ENCODE measurements at regions not wholly inside any gene's neighbourhood (a gene's known extent, or its start where the extent isn't known, plus 50 kb on each side); places are given as distances from the start of the nearest gene placed in this dataset.
A peak's percentile ranks its signal among the peaks of the same experiment; 100 is the strongest.

- Histone ChIP-seq H3K79me2 (ENCODE audit: insufficient read depth, low read length) (no peaks in the 10 kb centered on the region), H3K4me2 (ENCODE audit: low read depth, low read length) (no peak overlapping the region), H4K20me1 (ENCODE audit: insufficient read depth, low read length) (no peaks in the 10 kb centered on the region), H2AFZ (ENCODE audit: low read length) (no peak overlapping the region), H3K27ac (ENCODE audit: extremely low read length, insufficient read depth, low read length) (no peak overlapping the region), H3K9ac (ENCODE audit: insufficient read depth, low read depth, low read length) (no peak overlapping the region), H3K4me1 (ENCODE audit: insufficient read depth, low read length) (no peaks in the 10 kb centered on the region), H3K36me3 (replicated peaks in 1 of 2; ENCODE audit: control insufficient read depth in 1 of 2, insufficient read depth in 2 of 2, low read length in 2 of 2) (no peaks in the 10 kb centered on the region), H3K27me3 (ENCODE audit: control insufficient read depth in 1 of 2, insufficient read depth in 2 of 2, low read length in 2 of 2) (no peaks in the 10 kb centered on the region), H3K4me3 (replicated peaks in 1 of 3; ENCODE audit: insufficient read depth in 1 of 3, low read depth in 2 of 3, low read length in 3 of 3) (no peak overlapping the region), H3K9me3 (ENCODE audit: low read length) (peaks cover 45% of the 10 kb centered on the region)
- ChIA-PET CTCF (ENCODE audit: low intra/inter-chr PET ratio, low total read pairs) (no interaction called here), POLR2A (no interaction called here)
- in situ Hi-C loops (cut with HindIII; ENCODE audit: extremely low pct_ligation_motif_present, low pct_unique_long_range_greater_than_20kb), result no loop called here
- no peak for TF ChIP-seq ZXDC (CRISPR knock-in tag; IDR thresholded peaks at IDR 0.05)
- no peak for TF ChIP-seq NR2C2 (CRISPR knock-in tag; IDR thresholded peaks at IDR 0.05; ENCODE audit: borderline replicate concordance)
- peak; percentile 55; the same call in 1 of the 2 replicates for TF ChIP-seq MAFF (IDR thresholded peaks at IDR 0.05; ENCODE audit: low read depth, low read length)
- TF ChIP-seq ZNF512 (CRISPR knock-in tag; IDR thresholded peaks at IDR 0.05), result no peak
- no peak for TF ChIP-seq SATB2 (CRISPR knock-in tag; IDR thresholded peaks at IDR 0.05)
- TF ChIP-seq ZZZ3 (CRISPR knock-in tag; IDR thresholded peaks at IDR 0.05; ENCODE audit: borderline replicate concordance), result no peak
- no peak for TF ChIP-seq SOX13 (IDR thresholded peaks at IDR 0.05)
- no peak for TF ChIP-seq SOX13 (CRISPR knock-in tag; conservative IDR thresholded peaks at IDR 0.05 in 1 of 2, IDR thresholded peaks at IDR 0.05 in 1 of 2)
- TF ChIP-seq MAFK (conservative IDR thresholded peaks at IDR 0.05 in 1 of 2, IDR thresholded peaks at IDR 0.05 in 1 of 2; ENCODE audit: low read length in 2 of 2), result peak; percentile 62 to 64
- TF ChIP-seq NCOA2 (CRISPR knock-in tag; IDR thresholded peaks at IDR 0.05), result no peak
- peak; percentile 15; the same call in 1 of the 2 replicates for TF ChIP-seq STAG1 (CRISPR knock-in tag; IDR thresholded peaks at IDR 0.05)
- TF ChIP-seq ELF3 (CRISPR knock-in tag; IDR thresholded peaks at IDR 0.05), result no peak
- no peak for TF ChIP-seq RFXANK (CRISPR knock-in tag; IDR thresholded peaks at IDR 0.05)
- no peak for FAIRE-seq
- WGBS (ENCODE audit: low lambda C conversion rate), result 13% methylated on average over 8 of the region's 8 CpGs
- no TSS peak for BruUV-seq (replicated peaks)
- intact Hi-C loops (cut with micrococcal nuclease; ENCODE audit: unreplicated experiment), result no loop called here
- peak; percentile 4 for DNase-seq (ENCODE audit: low spot score)
- ATAC-seq, result no peak
Measured at GRCh38 chr16:61007694-61008093, 1028.5 kb downstream of the CDH8 start.

All from HepG2 (cell line).